COLO829 (cell line): ENCODE measurements at regions not wholly inside any gene's neighbourhood (a gene's known extent, or its start where the extent isn't known, plus 50 kb on each side); places are given as distances from the start of the nearest gene placed in this dataset.

Source experiments
- DNase-seq: peaks from one replicate; pipeline ENCODE4 v3.0.0; 2012; ENCODE audit warnings: low spot score

GRCh38 chr1:170313306-170313705 is 167.5 kb downstream of the NTMT2 start:
- no peak for DNase-seq

GRCh38 chr1:170316270-170316669 is 170.5 kb downstream of the NTMT2 start:
- DNase-seq, result no peak

DNA sequence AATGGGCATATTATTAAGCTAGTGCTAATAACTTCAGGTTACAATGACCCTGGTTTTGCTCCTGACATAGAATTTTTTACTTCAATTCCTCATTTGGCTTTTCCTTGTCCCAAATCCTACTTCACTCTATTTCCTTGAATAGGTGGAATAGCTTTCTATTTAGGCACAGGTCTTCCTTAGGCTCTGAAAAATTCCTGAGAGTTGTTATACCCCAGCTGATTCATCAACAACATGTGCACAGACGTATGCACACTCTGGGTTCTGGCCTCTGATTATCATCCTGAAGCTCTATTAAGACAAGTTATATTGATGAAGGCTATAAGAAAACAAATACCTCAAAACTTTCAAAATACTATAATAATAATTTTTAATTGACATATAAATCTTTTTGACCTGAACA is 172.4 kb downstream of the NTMT2 start:
- DNase-seq, result no peak

DNA sequence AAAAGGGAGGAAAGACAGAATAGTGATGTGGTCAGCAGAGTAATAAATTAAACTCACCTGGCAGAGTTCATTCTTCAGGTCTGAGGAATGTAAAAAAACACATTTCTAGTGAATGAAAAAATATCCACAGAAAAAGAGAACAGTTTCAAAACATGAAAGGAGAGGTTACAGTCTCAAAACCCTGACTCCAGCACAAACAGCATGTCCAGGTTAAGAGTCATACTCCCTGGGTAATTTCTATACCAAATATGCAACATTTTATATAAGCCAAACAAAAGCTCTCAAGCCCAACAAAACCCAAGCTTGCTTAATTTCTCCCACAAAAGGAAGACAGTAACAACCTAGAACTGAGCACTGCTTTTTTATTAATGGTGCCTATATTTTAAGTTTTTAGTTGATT is 173.0 kb downstream of the NTMT2 start:
- no peak for DNase-seq

DNA sequence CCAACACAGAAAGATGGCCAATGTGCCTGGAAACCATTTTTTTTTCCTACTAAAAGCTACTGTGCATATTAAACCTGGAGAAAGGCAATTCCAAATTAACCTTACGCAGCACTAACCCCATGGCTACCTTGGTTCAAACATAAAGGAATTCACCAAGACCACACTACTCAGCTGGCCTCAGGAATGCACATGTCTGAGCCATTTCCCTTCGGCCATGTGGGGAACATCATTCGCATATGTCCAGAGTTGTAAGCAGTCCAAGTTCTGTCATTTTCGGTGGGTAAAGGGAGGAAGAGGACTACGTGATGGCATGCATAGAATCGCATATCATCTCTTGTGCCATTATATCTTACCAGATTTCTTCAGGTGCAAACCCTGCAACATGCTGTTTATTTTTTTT is 175.4 kb downstream of the NTMT2 start:
- no peak for DNase-seq

DNA sequence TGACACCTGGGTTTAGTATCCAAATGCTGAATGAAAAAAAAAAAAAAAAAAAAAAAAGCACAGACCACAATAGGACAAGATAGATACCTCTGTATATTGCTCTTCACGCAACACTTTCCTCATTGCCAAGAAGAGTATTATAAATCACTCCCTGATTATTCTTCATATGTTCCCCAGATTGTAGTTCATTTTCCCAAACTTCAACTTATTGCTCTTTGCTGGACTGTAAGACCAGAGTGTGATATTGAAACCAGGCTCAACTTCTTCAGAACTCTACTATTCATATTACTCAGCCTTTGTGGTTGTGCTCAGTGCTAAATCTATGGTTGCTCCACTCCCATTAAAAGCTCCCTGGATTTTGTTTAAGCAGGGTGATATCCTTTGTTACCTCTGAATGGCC is 180.4 kb downstream of the NTMT2 start:
- DNase-seq, result no peak

GRCh38 chr1:170332801-170333200 is 187.0 kb downstream of the NTMT2 start:
- DNase-seq, result no peak

GRCh38 chr1:170337413-170337994 is 191.7 kb downstream of the NTMT2 start:
- no peak for DNase-seq

DNA sequence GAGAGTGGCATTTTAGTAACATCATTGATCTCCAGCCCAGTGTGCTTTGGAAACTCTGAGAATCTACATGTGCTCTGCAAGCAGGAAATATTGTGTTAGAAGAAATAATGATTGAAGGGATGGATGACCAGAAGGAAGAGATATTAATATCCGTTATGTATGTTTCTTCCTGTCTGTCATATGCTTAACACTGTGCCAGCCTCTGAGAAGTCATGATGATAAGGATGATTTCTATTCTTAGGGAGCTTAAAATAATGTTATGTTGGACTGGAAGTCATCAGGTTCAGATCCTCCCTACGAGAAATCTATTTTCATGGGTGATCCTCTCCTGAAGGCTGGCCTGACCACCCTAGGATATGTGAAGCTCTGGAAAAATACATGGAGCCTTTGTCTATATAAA is 192.4 kb upstream of the GORAB start:
- no peak for DNase-seq

DNA sequence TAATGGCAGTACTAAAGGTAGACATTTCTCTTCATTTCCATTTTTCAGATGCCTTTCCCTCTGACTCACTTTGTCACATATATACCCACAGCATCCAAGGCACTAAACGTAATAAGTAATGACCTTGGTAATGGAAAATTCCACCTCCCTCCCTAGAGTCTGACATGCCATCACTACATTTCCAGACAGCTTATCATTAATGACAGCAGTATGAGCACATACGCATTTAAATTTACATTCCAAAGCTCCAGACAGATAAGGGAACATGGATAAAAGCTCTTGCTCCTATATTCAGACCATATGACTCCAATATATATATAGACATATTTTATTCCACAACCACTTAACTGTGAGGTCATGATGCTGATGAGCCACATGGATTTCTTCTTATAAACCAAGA is 191.7 kb upstream of the GORAB start:
- no peak for DNase-seq

GRCh38 chr1:170351366-170351946 is 180.5 kb upstream of the GORAB start:
- no peak for DNase-seq

DNA sequence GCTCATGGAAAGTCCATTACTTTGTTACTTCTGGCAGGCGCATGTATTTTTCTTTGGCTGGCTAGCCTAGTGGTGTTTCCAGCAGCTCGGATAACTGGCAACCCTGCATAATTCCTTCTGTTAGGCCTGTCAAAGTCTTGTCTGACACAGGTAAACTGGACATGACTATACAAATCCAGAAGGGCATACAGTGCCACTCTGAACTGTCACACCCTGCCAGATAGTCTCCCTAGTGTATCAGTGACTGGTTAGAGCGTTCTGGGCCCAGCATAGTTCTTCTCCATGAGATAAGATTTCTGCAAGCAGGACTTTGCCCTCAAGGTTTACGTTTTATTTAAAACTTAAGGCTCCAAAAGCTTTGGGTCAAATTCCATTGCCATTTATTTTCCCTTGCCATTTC is 177.7 kb upstream of the GORAB start:
- DNase-seq, result no peak

GRCh38 chr1:170354690-170355089 is 177.3 kb upstream of the GORAB start:
- DNase-seq, result no peak

- DNase-seq, result no peak
Measured at GRCh38 chr1:170355267-170355801, 176.6 kb upstream of the GORAB start.

DNA sequence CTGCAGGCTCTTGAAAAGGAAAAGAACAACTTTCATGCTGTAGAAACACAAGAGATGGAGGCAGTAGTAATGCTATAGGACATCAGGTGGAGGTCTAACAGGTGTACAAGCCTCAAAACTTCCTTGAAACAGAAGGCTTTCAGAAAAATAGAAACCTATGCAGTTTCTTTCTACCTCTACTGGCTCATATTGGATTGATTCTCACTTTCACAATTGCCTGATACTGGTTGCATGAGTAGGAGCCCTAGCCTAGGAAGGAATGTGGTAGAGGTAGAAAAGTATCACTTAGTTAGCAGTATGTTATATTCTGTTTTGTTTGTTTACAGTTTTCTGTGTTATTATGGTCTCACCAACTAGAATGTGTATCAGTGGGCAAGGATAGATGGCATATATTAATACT is 175.4 kb upstream of the GORAB start:
- DNase-seq, result no peak

DNA sequence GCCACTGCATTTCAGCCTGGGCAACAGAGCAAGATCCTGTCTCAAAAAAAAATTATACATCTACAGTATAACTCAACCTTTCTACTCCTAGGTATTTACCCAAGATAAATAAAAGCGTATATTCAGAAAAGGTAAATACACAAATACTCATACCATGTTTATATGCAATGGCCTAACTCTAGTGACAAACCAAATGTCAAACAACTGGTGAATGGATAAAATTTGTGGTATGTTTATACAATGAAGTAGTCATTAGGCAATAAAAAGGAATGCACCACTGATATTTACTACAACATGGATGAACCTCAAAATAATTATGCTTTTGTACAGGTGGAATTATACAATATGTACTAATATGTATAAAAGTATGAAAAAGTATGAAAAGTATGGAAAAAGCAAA is 174.2 kb upstream of the GORAB start:
- DNase-seq, result no peak

DNA sequence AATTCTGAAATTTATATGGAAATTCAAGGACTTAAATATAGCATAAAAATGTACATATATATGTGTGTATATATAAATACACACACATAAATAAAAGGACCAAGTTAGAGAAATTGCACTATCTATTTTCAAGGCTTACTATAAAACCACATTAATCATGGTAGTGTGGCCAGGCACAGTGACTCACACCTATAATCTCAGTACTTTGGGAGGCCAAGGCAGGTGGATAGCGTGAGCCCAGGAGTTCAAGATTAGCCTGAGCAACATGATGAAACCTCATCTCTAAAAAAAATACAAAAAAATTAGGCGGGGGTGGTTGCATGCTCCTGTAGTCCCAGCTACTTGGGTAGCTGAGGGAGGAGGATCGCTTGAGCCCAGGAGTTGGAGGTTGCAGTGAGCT is 171.4 kb upstream of the GORAB start:
- DNase-seq, result no peak

GRCh38 chr1:170365331-170365730 is 166.6 kb upstream of the GORAB start:
- DNase-seq, result no peak

- DNase-seq, result no peak
Measured at GRCh38 chr1:170366980-170367379, 165.0 kb upstream of the GORAB start.

DNA sequence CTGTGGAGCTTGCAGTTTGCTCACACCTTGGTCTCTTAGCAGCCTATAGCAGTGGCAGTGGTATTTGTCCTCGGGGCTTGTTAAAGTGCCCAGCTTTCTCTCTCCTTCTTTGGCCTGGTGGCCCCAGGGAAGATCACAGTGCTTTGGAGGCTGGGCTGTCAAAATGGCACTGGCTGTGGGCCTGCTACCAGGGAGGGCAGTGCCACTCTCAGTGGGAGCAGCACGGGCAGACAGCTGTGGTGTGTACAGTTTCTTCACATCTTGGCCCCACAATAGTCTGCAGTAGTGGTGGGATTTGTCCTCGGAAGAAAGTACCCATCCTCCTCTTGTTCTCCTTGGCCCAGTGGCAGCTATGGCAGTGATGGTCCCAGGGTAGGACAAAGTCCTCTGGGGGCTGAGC is 164.4 kb upstream of the GORAB start:
- no peak for DNase-seq

GRCh38 chr1:170369000-170369399 is 163.0 kb upstream of the GORAB start:
- no peak for DNase-seq

DNA sequence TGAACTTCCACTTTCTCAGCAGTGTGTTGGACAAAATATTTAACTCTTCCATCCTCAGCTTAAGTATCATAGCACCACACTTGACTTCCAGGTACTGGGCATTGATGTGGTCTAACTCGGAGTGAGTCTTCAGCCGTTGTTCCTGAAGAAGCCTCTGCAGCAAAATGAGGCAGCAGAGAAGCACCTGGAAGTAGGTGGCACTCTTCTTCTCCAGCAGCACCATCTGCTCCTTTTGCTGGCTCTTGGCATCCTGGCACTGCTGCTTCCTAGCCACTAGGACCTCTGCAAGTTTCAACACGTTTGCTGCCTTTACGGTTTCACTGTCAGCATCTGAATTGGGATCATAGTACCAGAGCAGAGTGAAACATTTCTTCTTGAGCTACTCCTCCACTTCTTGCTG is 162.5 kb upstream of the GORAB start:
- no peak for DNase-seq

DNA sequence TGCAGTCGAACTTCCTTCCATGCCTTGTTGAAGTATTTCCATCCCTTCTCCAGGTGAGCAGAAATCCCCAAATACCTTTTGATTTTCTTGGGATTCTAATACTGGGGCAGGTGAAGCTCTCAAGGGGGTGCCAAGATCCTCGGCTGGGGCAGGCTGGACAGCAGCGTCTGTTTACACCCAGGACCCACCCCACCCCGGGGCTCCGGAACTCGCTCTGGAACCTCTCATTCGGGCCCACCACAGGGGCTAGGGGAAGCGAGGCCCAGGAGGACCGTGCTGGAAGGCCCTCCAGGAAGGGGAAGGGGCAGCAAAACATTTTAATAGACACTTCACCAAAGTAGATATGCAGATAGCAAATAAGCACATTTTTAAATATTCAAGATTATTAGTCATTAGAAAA is 161.9 kb upstream of the GORAB start:
- no peak for DNase-seq

DNA sequence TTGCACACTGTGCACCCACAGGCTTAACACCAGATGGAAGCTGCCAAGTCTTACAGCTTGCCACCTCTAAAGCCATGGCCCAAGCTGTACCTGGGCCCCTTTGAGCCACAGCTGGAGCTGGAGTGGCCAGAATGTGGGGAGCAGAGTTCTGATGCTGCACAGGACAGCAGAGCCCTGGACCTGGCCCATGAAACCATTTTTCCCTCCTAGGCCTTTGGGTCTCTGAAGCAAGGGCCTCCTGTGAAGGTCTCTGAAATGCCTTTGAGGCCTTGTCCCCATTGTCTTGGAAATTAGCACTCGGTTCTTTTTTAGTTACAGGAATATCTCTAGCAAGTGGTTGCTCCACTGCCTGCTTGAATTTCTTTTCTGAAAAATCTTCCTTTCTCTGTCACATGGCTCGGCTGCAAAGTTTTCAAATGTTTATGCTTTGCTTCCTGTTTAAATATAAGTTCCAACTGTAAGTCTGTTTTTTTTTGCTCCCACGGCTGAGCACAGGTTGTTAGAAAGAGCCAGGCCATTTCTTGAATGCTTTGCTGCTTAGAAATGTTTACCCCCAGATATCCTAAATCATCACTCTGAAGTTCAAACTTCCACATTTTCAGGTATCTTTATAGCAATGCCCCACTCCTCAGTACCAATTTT is 156.8 kb upstream of the GORAB start:
- DNase-seq, result no peak
